ENCODE measurements at regions not wholly inside any gene's neighbourhood (a gene's known extent, or its start where the extent isn't known, plus 50 kb on each side); places are given as distances from the start of the nearest gene placed in this dataset.

- Histone ChIP-seq H3K27ac (no peak overlapping the region), H3K36me3 (no peaks in the 10 kb centered on the region), H3K27me3 (no peaks in the 10 kb centered on the region), H3K9me3 (no peaks in the 10 kb centered on the region), H3K4me3 (no peak overlapping the region), H3K4me1 (no peaks in the 10 kb centered on the region)
- TF ChIP-seq POLR2AphosphoS5 (IDR thresholded peaks at IDR 0.05; ENCODE audit: insufficient read depth in 1 of 2, low read depth in 1 of 2) (no peak), POLR2A (IDR thresholded peaks at IDR 0.05) (no peak)
- peak in 1 of 2 donors; percentile 70 for DNase-seq (ENCODE audit: extremely low spot score in 2 of 2)
- intact Hi-C loops (cut with DNase I): no loop called here
These were observed 619.5 kb upstream of the CADM1 start for GRCh38 chr11:116123739-116124138.

- Histone ChIP-seq H3K27ac (no peak overlapping the region), H3K4me3 (no peak overlapping the region), H3K27me3 (no peaks in the 10 kb centered on the region), H3K36me3 (no peaks in the 10 kb centered on the region), H3K4me1 (no peaks in the 10 kb centered on the region), H3K9me3 (no peaks in the 10 kb centered on the region)
- TF ChIP-seq POLR2AphosphoS5 (IDR thresholded peaks at IDR 0.05; ENCODE audit: insufficient read depth in 1 of 2, low read depth in 1 of 2) (no peak), POLR2A (IDR thresholded peaks at IDR 0.05) (no peak)
- DNase-seq (ENCODE audit: extremely low spot score in 2 of 2): peak; percentile 40 to 54
- intact Hi-C loops (cut with DNase I): no loop called here
These were observed 618.7 kb upstream of the CADM1 start for GRCh38 chr11:116122697-116123472.

GRCh38 chr11:116119158-116119557, 614.9 kb upstream of the CADM1 start:
- H3K4me3 ChIP-seq: no peak overlapping the region
- H3K27ac ChIP-seq: no peak overlapping the region
- H3K4me1 ChIP-seq: no peaks in the 10 kb centered on the region
- TF ChIP-seq POLR2A (IDR thresholded peaks at IDR 0.05): no peak
- TF ChIP-seq POLR2AphosphoS5 (IDR thresholded peaks at IDR 0.05; ENCODE audit: insufficient read depth in 1 of 2, low read depth in 1 of 2): no peak
- no peak for TF ChIP-seq CTCF (IDR thresholded peaks at IDR 0.05)
- H3K27me3 ChIP-seq: no peaks in the 10 kb centered on the region
- intact Hi-C loops (cut with DNase I): no loop called here
- no peaks in the 10 kb centered on the region for H3K36me3 ChIP-seq
- peak; percentile 22 to 58 for DNase-seq (ENCODE audit: extremely low spot score in 2 of 2)
- H3K9me3 ChIP-seq: no peaks in the 10 kb centered on the region

- Histone ChIP-seq H3K4me3 (no peak overlapping the region), H3K36me3 (no peaks in the 10 kb centered on the region), H3K4me1 (no peaks in the 10 kb centered on the region), H3K27me3 (no peaks in the 10 kb centered on the region), H3K27ac (no peak overlapping the region), H3K9me3 (no peaks in the 10 kb centered on the region)
- intact Hi-C loops (cut with DNase I): no loop called here
- TF ChIP-seq POLR2A (IDR thresholded peaks at IDR 0.05): no peak
- TF ChIP-seq POLR2AphosphoS5 (IDR thresholded peaks at IDR 0.05; ENCODE audit: insufficient read depth in 1 of 2, low read depth in 1 of 2): no peak
- no peak for TF ChIP-seq CTCF (IDR thresholded peaks at IDR 0.05)
- DNase-seq (ENCODE audit: extremely low spot score in 2 of 2): peak; percentile 54 to 77
These were observed 613.9 kb upstream of the CADM1 start for GRCh38 chr11:116118138-116118470.

GRCh38 chr11:116117331-116118137, 613.3 kb upstream of the CADM1 start:
- Histone ChIP-seq H3K4me1 (no peaks in the 10 kb centered on the region), H3K27me3 (no peaks in the 10 kb centered on the region), H3K27ac (no peak overlapping the region), H3K36me3 (no peaks in the 10 kb centered on the region), H3K4me3 (no peak overlapping the region), H3K9me3 (no peaks in the 10 kb centered on the region)
- peak; percentile 58 to 70 for DNase-seq (ENCODE audit: extremely low spot score in 2 of 2)
- no peak for TF ChIP-seq CTCF (IDR thresholded peaks at IDR 0.05)
- TF ChIP-seq POLR2A (IDR thresholded peaks at IDR 0.05): no peak
- no peak for TF ChIP-seq POLR2AphosphoS5 (IDR thresholded peaks at IDR 0.05; ENCODE audit: insufficient read depth in 1 of 2, low read depth in 1 of 2)
- intact Hi-C loops (cut with DNase I): no loop called here

GRCh38 chr11:116115801-116116200, 611.6 kb upstream of the CADM1 start:
- TF ChIP-seq POLR2AphosphoS5 (IDR thresholded peaks at IDR 0.05; ENCODE audit: insufficient read depth in 1 of 2, low read depth in 1 of 2): no peak
- TF ChIP-seq POLR2A (IDR thresholded peaks at IDR 0.05): no peak
- TF ChIP-seq CTCF (IDR thresholded peaks at IDR 0.05): no peak
- Histone ChIP-seq H3K9me3 (no peaks in the 10 kb centered on the region), H3K36me3 (no peaks in the 10 kb centered on the region), H3K27me3 (no peaks in the 10 kb centered on the region), H3K4me3 (no peak overlapping the region), H3K4me1 (no peaks in the 10 kb centered on the region), H3K27ac (no peak overlapping the region)
- no peak for DNase-seq (ENCODE audit: extremely low spot score in 2 of 2)
- intact Hi-C loops (cut with DNase I): no loop called here
